GM12878 (cell line): ENCODE measurements at regions not wholly inside any gene's neighbourhood (a gene's known extent, or its start where the extent isn't known, plus 50 kb on each side); places are given as distances from the start of the nearest gene placed in this dataset.

Experiments
- ATAC-seq: fragments of 200-7000 bp; cut with Tn5 transposase; 3 replicates; pipeline ENCODE4 v1.9.1; 2020; ENCODE audit warnings: mild to moderate bottlenecking, moderate library complexity
- BruUV-seq: library from RNA; stranded (reverse); fragments of 400-500 nt; replicated peaks from 2 replicates; lab custom pipeline; 2021; lab: Mats Ljungman, UMichigan
- CTCF ChIA-PET: fragments of 300-600 bp; sonication (Branson Sonifier 250); formaldehyde crosslinking; extraction: SDS; loops from one replicate; lab custom pipeline; 2021; ENCODE audit warnings: inconsistent platforms; lab: Yijun Ruan, JAX
- POLR2A ChIA-PET: fragments of 350-600 bp; formaldehyde crosslinking; extraction: SDS; loops from one replicate; lab custom pipeline; 2021; ENCODE audit warnings: inconsistent platforms; lab: Charles Lee
- RAD21 ChIA-PET: fragments of 300-600 bp; sonication (Branson Sonifier 250); formaldehyde crosslinking; loops from one replicate; lab custom pipeline; 2023; ENCODE audit warnings: antibody characterized with exemption; ENCODE audit not compliant: unreplicated experiment; lab: Charles Lee
- SMC1A ChIA-PET: fragments of 300-600 bp; sonication (Branson Sonifier 250); formaldehyde crosslinking; loops from one replicate; lab custom pipeline; 2023; ENCODE audit not compliant: unreplicated experiment, uncharacterized antibody; lab: Charles Lee
- DNase-seq: peaks from one replicate; pipeline ENCODE4 v3.0.0-alpha.2; 2011; ENCODE audit warnings: low read depth, low spot score
- FAIRE-seq: peaks from 3 replicates; lab custom pipeline; 2011; peaks lifted over from hg19 to GRCh38; lab: Jason Lieb, UNC
- H2AFZ ChIP-seq: 2 replicates; pipeline ENCODE4 v1.6.0; 2011; ENCODE audit warnings: low read depth, low read length, control low read depth; ENCODE audit not compliant: control insufficient read depth
- H3K27ac ChIP-seq: 2 replicates; pipeline ENCODE4 v1.5.1; 2011; ENCODE audit warnings: control low read depth; ENCODE audit not compliant: control insufficient read depth, insufficient read depth
- H3K27me3 ChIP-seq, 2 experiments: replicated peaks in 1 of 2; 2 replicates each; pipeline versions ENCODE4 v1.6.0 to v1.6.1; 2011; ENCODE audit warnings: low read length in 1 of 2; ENCODE audit not compliant: control insufficient read depth in 2 of 2, insufficient read depth in 2 of 2
- H3K36me3 ChIP-seq, 2 experiments: 2 replicates each; pipeline ENCODE4 v1.5.1; 2011; ENCODE audit warnings: low read length in 1 of 2; ENCODE audit not compliant: control insufficient read depth in 2 of 2, insufficient read depth in 2 of 2
- H3K4me1 ChIP-seq: 2 replicates; pipeline ENCODE4 v1.6.1; 2011; ENCODE audit warnings: mild to moderate bottlenecking, low read length, moderate library complexity, mixed read lengths; ENCODE audit not compliant: control insufficient read depth, insufficient read depth
- H3K4me2 ChIP-seq: 2 replicates; pipeline ENCODE4 v1.6.0; 2011; ENCODE audit warnings: control low read depth; ENCODE audit not compliant: control insufficient read depth, insufficient read depth
- H3K4me3 ChIP-seq: fragments of 200-600 bp; sonication (generic); 2 replicates; pipeline ENCODE4 v1.5.1; 2016
- H3K79me2 ChIP-seq: 2 replicates; pipeline ENCODE4 v1.6.0; 2011; ENCODE audit warnings: low read length; ENCODE audit not compliant: control insufficient read depth, insufficient read depth
- H3K9ac ChIP-seq: 2 replicates; pipeline ENCODE4 v1.8.0; 2011; ENCODE audit warnings: low read length, control low read depth, mixed read lengths; ENCODE audit not compliant: control insufficient read depth, insufficient read depth
- H3K9me3 ChIP-seq: replicated peaks from 3 replicates; pipeline ENCODE4 v1.5.1; 2011; ENCODE audit warnings: mild to moderate bottlenecking, low read length; ENCODE audit not compliant: control insufficient read depth, insufficient read depth
- H4K20me1 ChIP-seq: 2 replicates; pipeline ENCODE4 v1.6.0; 2011; ENCODE audit not compliant: control insufficient read depth, insufficient read depth
- CHD1 ChIP-seq: IDR thresholded peaks from 2 replicates; pipeline ENCODE4 v1.6.1; 2012; ENCODE audit warnings: low read depth, low read length, improper control_type of control experiment
- LARP7 ChIP-seq: fragments of 450-650 bp; IDR thresholded peaks from 2 replicates; pipeline ENCODE4 v1.6.1; 2017; ENCODE audit warnings: mild to moderate bottlenecking
- NFXL1 ChIP-seq: fragments of 450-650 bp; IDR thresholded peaks from 2 replicates; pipeline ENCODE4 v1.6.1; 2017; ENCODE audit warnings: antibody characterized with exemption, mild to moderate bottlenecking, borderline replicate concordance
- RB1 ChIP-seq: fragments of 450-650 bp; formaldehyde crosslinking; IDR thresholded peaks from 2 replicates; pipeline ENCODE4 v1.6.1; 2017; ENCODE audit warnings: mild to moderate bottlenecking, borderline replicate concordance
- SREBF2 ChIP-seq: IDR thresholded peaks from 2 replicates; pipeline ENCODE4 v1.6.1; 2012; ENCODE audit warnings: mild to moderate bottlenecking, low read length
- ZNF24 ChIP-seq: fragments of 450-650 bp; IDR thresholded peaks from 2 replicates; pipeline ENCODE4 v1.6.1; 2017; ENCODE audit warnings: antibody characterized with exemption, mild to moderate bottlenecking
- WGBS: methylation state at CpG from one replicate; pipeline ENCODE4 v1.1.6; 2016; ENCODE audit warnings: low lambda C conversion rate; ENCODE audit not compliant: insufficient replicate concordance, insufficient coverage; ENCODE audit errors: missing lambda C conversion rate; 5-methylcytosine and 5-hydroxymethylcytosine counted together
- in situ Hi-C: fragments of 300-500 bp; cut with MboI; formaldehyde crosslinking; loops from 9 replicates; pipeline ENCODE4 v1.14.3; 2018; ENCODE audit warnings: mixed read lengths
- intact Hi-C: fragments of 100-400 bp; cut with micrococcal nuclease; formaldehyde crosslinking; loops from one replicate; pipeline ENCODE4 v1.14.2; 2022; ENCODE audit not compliant: unreplicated experiment
- TF ChIP-seq, protein P1 (sequence below): fragments of 450-650 bp; IDR thresholded peaks from 2 replicates; pipeline ENCODE4 v1.6.1; 2017; ENCODE audit warnings: mild to moderate bottlenecking

DNA sequence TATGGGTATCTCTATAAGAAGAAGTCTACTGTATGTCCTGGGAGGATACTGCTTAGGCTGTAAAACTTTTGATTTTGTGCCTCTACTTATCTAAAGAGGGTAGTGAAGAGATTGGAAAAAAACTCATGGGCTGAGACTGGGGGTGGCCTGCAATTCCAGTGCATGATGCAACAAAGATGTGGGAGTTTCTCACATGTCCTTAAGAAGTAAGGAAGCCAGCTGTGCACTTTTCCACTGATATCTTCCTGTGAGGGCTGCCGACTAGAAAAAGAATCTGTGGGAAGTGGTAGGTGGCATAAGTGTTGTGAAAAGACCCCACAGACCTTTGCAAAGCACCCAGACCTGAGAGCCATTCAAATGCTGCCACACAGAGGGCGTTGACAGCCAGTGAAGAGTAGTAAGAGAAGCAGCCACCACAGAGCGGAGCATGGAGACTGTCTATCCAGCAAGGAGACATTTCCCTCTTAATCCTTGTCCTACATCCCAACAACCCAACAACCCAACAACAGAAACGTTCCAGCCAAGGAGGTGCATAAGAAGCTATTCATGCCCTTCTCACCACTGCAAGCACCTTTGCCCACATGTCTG lies 65.1 kb downstream of the PFDN4 start:
- CTCF ChIA-PET = no interaction called here
- RAD21 ChIA-PET = no interaction called here
- SMC1A ChIA-PET = no interaction called here
- FAIRE-seq = no peak
- TF ChIP-seq NFXL1 (no peak), ZNF24 (no peak), RB1 (no peak), CHD1 (no peak), SREBF2 (no peak), LARP7 (no peak)
- TF ChIP-seq, protein P1, sequence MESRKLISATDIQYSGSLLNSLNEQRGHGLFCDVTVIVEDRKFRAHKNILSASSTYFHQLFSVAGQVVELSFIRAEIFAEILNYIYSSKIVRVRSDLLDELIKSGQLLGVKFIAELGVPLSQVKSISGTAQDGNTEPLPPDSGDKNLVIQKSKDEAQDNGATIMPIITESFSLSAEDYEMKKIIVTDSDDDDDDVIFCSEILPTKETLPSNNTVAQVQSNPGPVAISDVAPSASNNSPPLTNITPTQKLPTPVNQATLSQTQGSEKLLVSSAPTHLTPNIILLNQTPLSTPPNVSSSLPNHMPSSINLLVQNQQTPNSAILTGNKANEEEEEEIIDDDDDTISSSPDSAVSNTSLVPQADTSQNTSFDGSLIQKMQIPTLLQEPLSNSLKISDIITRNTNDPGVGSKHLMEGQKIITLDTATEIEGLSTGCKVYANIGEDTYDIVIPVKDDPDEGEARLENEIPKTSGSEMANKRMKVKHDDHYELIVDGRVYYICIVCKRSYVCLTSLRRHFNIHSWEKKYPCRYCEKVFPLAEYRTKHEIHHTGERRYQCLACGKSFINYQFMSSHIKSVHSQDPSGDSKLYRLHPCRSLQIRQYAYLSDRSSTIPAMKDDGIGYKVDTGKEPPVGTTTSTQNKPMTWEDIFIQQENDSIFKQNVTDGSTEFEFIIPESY = no peak
- in situ Hi-C loops (no loop called here), intact Hi-C loops (no loop called here)
- Histone ChIP-seq H4K20me1 (no peaks in the 10 kb centered on the region), H3K4me3 (no peak overlapping the region), H3K4me2 (no peak overlapping the region), H3K36me3 (no peaks in the 10 kb centered on the region), H3K4me1 (no peaks in the 10 kb centered on the region), H3K9me3 (no peaks in the 10 kb centered on the region), H3K27me3 (no peaks in the 10 kb centered on the region), H3K27ac (no peak overlapping the region), H3K9ac (no peak overlapping the region), H2AFZ (no peak overlapping the region), H3K79me2 (no peaks in the 10 kb centered on the region)
- POLR2A ChIA-PET = no interaction called here
- WGBS = 34% methylated on average over 4 of the region's 4 CpGs
- no TSS peak for BruUV-seq
- ATAC-seq = no peak
- DNase-seq = no peak
